B cell (primary cell): ENCODE measurements at regions not wholly inside any gene's neighbourhood (a gene's known extent, or its start where the extent isn't known, plus 50 kb on each side); places are given as distances from the start of the nearest gene placed in this dataset.

Experiments
- ATAC-seq: fragments of 200-7000 bp; cut with Tn5 transposase; one replicate; pipeline ENCODE4 v1.10.0; 2021; ENCODE audit warnings: low read depth, mild to moderate bottlenecking, moderate number of reproducible peaks, moderate library complexity
- CTCF ChIA-PET: fragments of 350-600 bp; sonication (Branson Sonifier 250); formaldehyde crosslinking; loops from one replicate; lab custom pipeline; 2021; ENCODE audit warnings: antibody characterized with exemption, inconsistent platforms; lab: Charles Lee
- POLR2A ChIA-PET: fragments of 350-600 bp; sonication (Branson Sonifier 250); formaldehyde crosslinking; loops from one replicate; lab custom pipeline; 2021; ENCODE audit warnings: antibody characterized with exemption; lab: Charles Lee
- DNase-seq: peaks from one replicate; pipeline ENCODE4 v3.0.0; 2013
- H2AFZ ChIP-seq: 2 replicates; pipeline ENCODE4 v1.6.1; 2012; ENCODE audit warnings: mild to moderate bottlenecking, low read depth, low read length; ENCODE audit not compliant: insufficient read depth, poor library complexity, severe bottlenecking
- H3K27ac ChIP-seq, 2 donors: 1 replicate in 1 of 2; 2 replicates in 1 of 2; pipeline ENCODE4 v1.5.1; 2012 to 2013; ENCODE audit warnings: low read length in 2 of 2, mild to moderate bottlenecking in 2 of 2, moderate library complexity in 1 of 2
- H3K27me3 ChIP-seq, 4 experiments: fragments of 200-600 bp in 1 of 4; sonication (generic) in 1 of 4; replicated peaks in 1 of 4; 1 replicate in 2 of 4; 2 replicates in 2 of 4; pipeline versions ENCODE4 v1.6.1 to v1.7.0; 2013 to 2016; ENCODE audit warnings: low read length in 3 of 4, mild to moderate bottlenecking in 2 of 4, mixed read lengths in 1 of 4, moderate library complexity in 1 of 4; ENCODE audit not compliant: insufficient read depth in 4 of 4, control insufficient read depth in 3 of 4; ENCODE audit errors: control extremely low read depth in 1 of 4
- H3K36me3 ChIP-seq, 2 experiments: replicated peaks in 1 of 2; 1 replicate in 1 of 2; 2 replicates in 1 of 2; pipeline versions ENCODE4 v1.6.1 to v1.7.1; 2013; ENCODE audit warnings: low read length in 1 of 2; ENCODE audit not compliant: insufficient read depth in 2 of 2, control insufficient read depth in 1 of 2; ENCODE audit errors: control extremely low read depth in 1 of 2, extremely low read depth in 1 of 2
- H3K4me1 ChIP-seq, 2 donors: fragments of 200-600 bp in 1 of 2; sonication (generic) in 1 of 2; 1 replicate in 1 of 2; 2 replicates in 1 of 2; pipeline versions ENCODE4 v1.5.1 to v1.6.1; 2013 to 2017; ENCODE audit warnings: low read length in 2 of 2; ENCODE audit not compliant: control insufficient read depth in 2 of 2, insufficient read depth in 2 of 2
- H3K4me2 ChIP-seq: replicated peaks from 2 replicates; pipeline ENCODE3; 2012; ENCODE audit warnings: mild to moderate bottlenecking, low read depth, low read length; ENCODE audit not compliant: poor library complexity, severe bottlenecking
- H3K4me3 ChIP-seq, 5 experiments: fragments of 200-600 bp in 1 of 5; sonication (generic) in 1 of 5; 1 replicate in 3 of 5; 2 replicates in 2 of 5; pipeline versions ENCODE4 v1.5.1 to v1.7.0; 2011 to 2016; ENCODE audit warnings: low read length in 4 of 5, mild to moderate bottlenecking in 4 of 5, low read depth in 2 of 5, control low read depth in 1 of 5, moderate library complexity in 1 of 5; ENCODE audit not compliant: insufficient read depth in 1 of 5; ENCODE audit errors: control extremely low read depth in 1 of 5, extremely low read depth in 1 of 5
- H3K79me2 ChIP-seq: fragments of 200-600 bp; sonication (generic); one replicate; pipeline ENCODE4 v1.6.0; 2016; ENCODE audit warnings: low read length; ENCODE audit not compliant: control insufficient read depth, insufficient read depth
- H3K9ac ChIP-seq: fragments of 200-600 bp; sonication (generic); 2 replicates; pipeline ENCODE4 v1.6.1; 2017; ENCODE audit warnings: mild to moderate bottlenecking, low read length, moderate library complexity
- H3K9me3 ChIP-seq, 3 donors: one replicate each; pipeline versions ENCODE4 v1.6.1 to v1.7.1; 2013; ENCODE audit warnings: low read length in 2 of 3; ENCODE audit not compliant: control insufficient read depth in 2 of 3, insufficient read depth in 1 of 3; ENCODE audit errors: control extremely low read depth in 1 of 3
- H4K20me1 ChIP-seq: 2 replicates; pipeline ENCODE4 v1.6.0; 2012; ENCODE audit warnings: mild to moderate bottlenecking, low read length; ENCODE audit not compliant: insufficient read depth, control insufficient read depth, poor library complexity, severe bottlenecking
- H3K27ac Mint-ChIP-seq: one replicate; pipeline ENCODE4 v1.8.0; 2021; ENCODE audit warnings: mixed read lengths
- H3K27me3 Mint-ChIP-seq: one replicate; pipeline ENCODE4 v1.8.0; 2021; ENCODE audit warnings: mixed read lengths
- H3K4me1 Mint-ChIP-seq: one replicate; pipeline ENCODE4 v1.8.0; 2021; ENCODE audit warnings: mixed read lengths
- H3K4me3 Mint-ChIP-seq: one replicate; pipeline ENCODE4 v1.8.0; 2021; ENCODE audit warnings: mixed read lengths
- H3K9me3 Mint-ChIP-seq: one replicate; pipeline ENCODE4 v1.8.0; 2022; ENCODE audit warnings: mixed read lengths; ENCODE audit not compliant: insufficient read depth
- EZH2 ChIP-seq: IDR thresholded peaks from 2 replicates; pipeline ENCODE4 v1.6.1; 2012; ENCODE audit warnings: borderline replicate concordance, low read depth, mild to moderate bottlenecking, moderate library complexity, low read length; ENCODE audit not compliant: insufficient read depth, poor library complexity, severe bottlenecking
- WGBS: methylation state at CpG from one replicate; pipeline ENCODE4 v1.1.5; 2013; ENCODE audit warnings: missing lambda C conversion rate; ENCODE audit not compliant: insufficient coverage; 5-methylcytosine and 5-hydroxymethylcytosine counted together
- intact Hi-C: fragments of 100-400 bp; cut with micrococcal nuclease; formaldehyde crosslinking; loops from one replicate; pipeline ENCODE4 v1.10.0; 2022
- TF ChIP-seq, protein P1 (sequence below): fragments of 200-600 bp; IDR thresholded peaks from one replicate; pipeline ENCODE4 v1.8.0; 2022; ENCODE audit warnings: antibody characterized with exemption, mild to moderate bottlenecking

DNA sequence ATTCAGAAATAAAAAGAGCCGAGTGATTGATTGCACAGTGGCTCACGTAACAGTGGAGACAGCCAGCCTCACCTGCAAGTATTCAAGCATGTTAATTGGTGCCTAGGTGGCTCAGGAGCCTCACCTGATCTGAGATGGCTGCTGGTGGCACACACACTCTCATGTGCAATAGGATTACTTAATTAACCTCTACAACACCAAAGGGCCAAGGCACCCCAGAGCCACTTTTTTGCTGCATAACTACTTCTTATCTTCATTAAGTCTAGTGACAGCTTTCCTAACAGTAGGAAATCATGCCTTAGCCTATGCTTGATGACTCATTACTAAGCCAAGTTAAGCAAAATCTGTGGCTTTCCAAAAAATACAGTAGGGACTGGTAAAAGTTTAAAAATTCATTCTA lies 117.3 kb upstream of the NOCT start:
- DNase-seq = no peak
- H2AFZ ChIP-seq = no peak overlapping the region
- H3K9ac ChIP-seq = no peak overlapping the region
- no peak overlapping the region for H3K4me2 ChIP-seq
- TF ChIP-seq EZH2 = no peak
- TF ChIP-seq, protein P1, sequence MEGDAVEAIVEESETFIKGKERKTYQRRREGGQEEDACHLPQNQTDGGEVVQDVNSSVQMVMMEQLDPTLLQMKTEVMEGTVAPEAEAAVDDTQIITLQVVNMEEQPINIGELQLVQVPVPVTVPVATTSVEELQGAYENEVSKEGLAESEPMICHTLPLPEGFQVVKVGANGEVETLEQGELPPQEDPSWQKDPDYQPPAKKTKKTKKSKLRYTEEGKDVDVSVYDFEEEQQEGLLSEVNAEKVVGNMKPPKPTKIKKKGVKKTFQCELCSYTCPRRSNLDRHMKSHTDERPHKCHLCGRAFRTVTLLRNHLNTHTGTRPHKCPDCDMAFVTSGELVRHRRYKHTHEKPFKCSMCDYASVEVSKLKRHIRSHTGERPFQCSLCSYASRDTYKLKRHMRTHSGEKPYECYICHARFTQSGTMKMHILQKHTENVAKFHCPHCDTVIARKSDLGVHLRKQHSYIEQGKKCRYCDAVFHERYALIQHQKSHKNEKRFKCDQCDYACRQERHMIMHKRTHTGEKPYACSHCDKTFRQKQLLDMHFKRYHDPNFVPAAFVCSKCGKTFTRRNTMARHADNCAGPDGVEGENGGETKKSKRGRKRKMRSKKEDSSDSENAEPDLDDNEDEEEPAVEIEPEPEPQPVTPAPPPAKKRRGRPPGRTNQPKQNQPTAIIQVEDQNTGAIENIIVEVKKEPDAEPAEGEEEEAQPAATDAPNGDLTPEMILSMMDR = no peak
- Mint-ChIP-seq H3K4me3 (no peak overlapping the region), H3K27me3 (peaks cover 7% of the 10 kb centered on the region), H3K27ac (no peak overlapping the region), H3K9me3 (no peaks in the 10 kb centered on the region), H3K4me1 (no peaks in the 10 kb centered on the region)
- no peak overlapping the region for H3K27ac ChIP-seq
- 83% methylated on average over 2 of the region's 2 CpGs for WGBS
- intact Hi-C loops = no loop called here
- H3K27me3 ChIP-seq = no peaks in the 10 kb centered on the region
- ChIA-PET POLR2A (no interaction called here), CTCF (no interaction called here)
- no peak for ATAC-seq
- H3K9me3 ChIP-seq = no peaks in the 10 kb centered on the region
- H3K36me3 ChIP-seq = no peaks in the 10 kb centered on the region
- H4K20me1 ChIP-seq = no peaks in the 10 kb centered on the region
- no peaks in the 10 kb centered on the region for H3K79me2 ChIP-seq
- no peaks in the 10 kb centered on the region for H3K4me1 ChIP-seq
- H3K4me3 ChIP-seq = no peak overlapping the region

DNA sequence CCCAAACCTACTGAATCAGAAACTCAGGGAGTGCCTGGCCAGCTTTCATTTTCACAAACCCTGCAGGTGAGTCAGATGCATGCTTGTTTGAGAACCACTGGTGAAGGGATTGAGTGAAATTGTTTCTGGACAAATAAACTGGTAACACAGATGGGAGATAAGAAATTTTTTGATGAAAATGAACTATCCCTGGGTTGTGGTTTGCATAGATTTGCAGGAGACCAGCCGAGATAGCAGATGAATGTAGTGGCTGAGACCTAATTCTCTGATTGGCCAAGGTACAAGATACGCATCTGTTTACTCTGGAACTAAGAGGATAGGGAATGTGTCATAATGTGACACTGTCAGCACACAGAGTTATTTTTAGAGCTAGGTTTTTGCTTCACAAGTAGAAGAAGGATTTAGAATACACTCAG lies 117.8 kb upstream of the NOCT start:
- Mint-ChIP-seq H3K9me3 (no peaks in the 10 kb centered on the region), H3K4me3 (no peak overlapping the region), H3K27me3 (peaks cover 7% of the 10 kb centered on the region), H3K27ac (no peak overlapping the region), H3K4me1 (no peaks in the 10 kb centered on the region)
- Histone ChIP-seq H3K79me2 (no peaks in the 10 kb centered on the region), H3K36me3 (no peaks in the 10 kb centered on the region), H3K27ac (no peak overlapping the region), H3K9me3 (no peaks in the 10 kb centered on the region), H2AFZ (no peak overlapping the region), H3K4me3 (no peak overlapping the region), H3K4me1 (no peaks in the 10 kb centered on the region), H3K4me2 (no peak overlapping the region), H3K9ac (no peak overlapping the region), H4K20me1 (no peaks in the 10 kb centered on the region), H3K27me3 (no peaks in the 10 kb centered on the region)
- intact Hi-C loops = no loop called here
- DNase-seq = no peak
- ChIA-PET POLR2A (no interaction called here), CTCF (no interaction called here)
- ATAC-seq = no peak
- WGBS = 61% methylated on average over 2 of the region's 2 CpGs
- TF ChIP-seq EZH2 = no peak
- TF ChIP-seq, protein P1 = no peak
